Stimulated activated CD4-positive, alpha-beta T cell treated with anti-CD3 and anti-CD28 coated beads, TNF-alpha, amount 100 ng/mL, for 4 hours (primary cell): ENCODE measurements at regions not wholly inside any gene's neighbourhood (a gene's known extent, or its start where the extent isn't known, plus 50 kb on each side); places are given as distances from the start of the nearest gene placed in this dataset.
"Not testable (repeated sequence)": the region's sequence is repeated elsewhere in the genome, so short reads cannot be mapped to it uniquely, and the experiment has no call there.

Experiments used
- DNase-seq, 3 experiments: peaks; one replicate each; pipeline ENCODE4 v3.0.0-alpha.2; 2020; ENCODE audit warnings: low read depth in 3 of 3

DNA sequence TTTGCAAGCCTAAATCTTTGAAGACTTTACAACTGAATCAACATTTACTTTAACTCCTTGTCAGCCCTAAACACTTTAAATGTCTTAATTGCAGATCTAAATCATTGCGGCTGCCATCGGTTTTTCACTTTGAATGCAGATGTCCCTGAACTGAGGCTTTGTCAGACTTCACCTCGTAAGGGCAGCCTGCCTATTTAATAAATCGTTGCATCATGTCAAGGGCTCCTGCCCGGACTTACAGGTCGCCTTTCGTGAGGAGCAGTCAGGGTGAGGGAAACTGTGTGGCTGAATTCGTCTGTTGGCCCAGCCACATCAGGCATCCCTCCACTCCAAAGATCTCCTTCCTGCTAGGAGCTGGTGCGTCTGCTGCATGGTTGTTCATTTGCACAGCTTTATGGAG, 368.2 kb upstream of the NPVF start:
- DNase-seq: no peak

DNA sequence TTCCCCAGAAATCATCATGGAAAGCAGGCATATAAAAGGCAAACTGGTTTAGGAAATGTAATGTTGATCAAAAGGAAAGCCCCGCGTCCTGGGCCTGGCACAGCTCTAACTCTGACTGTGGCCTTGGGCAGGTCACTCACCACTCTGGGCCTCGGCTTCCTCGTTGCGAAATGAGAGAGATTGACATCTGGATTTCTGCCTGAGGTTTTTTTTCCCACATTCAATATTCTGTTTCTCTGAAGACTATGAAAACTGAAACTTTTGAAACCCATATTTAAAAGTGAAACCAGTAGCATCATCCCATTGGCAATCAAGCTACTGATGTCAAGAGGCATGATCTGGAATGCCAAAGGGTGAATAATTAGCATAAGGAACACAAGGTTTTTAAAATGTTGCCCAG, 369.7 kb upstream of the NPVF start:
- no peak for DNase-seq

- no peak for DNase-seq
Observed at GRCh38 chr7:25598765-25599164, 370.5 kb upstream of the NPVF start.

- no peak for DNase-seq
Observed at GRCh38 chr7:25600262-25600920, 372.1 kb upstream of the NPVF start.

DNA sequence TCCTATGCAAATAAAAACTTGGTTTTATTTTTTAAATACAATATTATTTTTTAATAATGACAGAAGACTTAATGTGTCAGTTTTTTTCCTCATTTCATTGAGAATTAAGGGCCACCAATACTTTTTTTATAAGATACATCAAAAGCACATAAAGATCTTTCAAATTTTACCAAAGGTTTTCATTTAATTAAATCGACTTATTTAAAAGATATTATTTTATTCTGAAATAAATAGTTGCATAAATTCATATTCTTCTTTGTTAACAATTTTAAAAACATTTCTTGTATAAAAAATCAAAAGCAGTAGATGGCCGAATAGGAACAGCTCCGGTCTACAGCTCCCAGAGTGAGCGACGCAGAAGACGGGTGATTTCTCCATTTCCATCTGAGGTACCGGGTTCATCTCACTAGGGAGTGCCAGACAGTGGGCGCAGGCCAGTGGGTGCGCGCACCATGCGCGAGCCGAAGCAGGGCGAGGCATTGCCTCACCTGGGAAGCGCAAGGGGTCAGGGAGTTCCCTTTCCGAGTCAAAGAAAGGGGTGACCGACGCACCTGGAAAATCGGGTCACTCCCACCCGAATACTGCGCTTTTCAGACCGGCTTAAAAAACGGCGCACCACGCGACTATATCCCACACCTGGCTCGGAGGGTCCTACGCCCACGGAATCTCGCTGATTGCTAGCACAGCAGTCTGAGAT, 374.6 kb upstream of the NPVF start:
- DNase-seq: not testable (repeated sequence)

DNA sequence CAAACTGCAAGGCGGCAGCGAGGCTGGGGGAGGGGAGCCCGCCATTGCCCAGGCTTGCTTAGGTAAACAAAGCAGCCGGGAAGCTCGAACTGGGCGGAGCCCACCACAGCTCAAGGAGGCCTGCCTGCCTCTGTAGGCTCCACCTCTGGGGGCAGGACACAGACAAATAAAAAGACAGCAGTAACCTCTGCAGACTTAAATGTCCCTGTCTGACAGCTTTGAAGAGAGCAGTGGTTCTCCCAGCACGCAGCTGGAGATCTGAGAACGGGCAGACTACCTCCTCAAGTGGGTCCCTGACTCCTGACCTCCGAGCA, 375.1 kb upstream of the NPVF start:
- not testable (repeated sequence) for DNase-seq

GRCh38 chr7:25611196-25611595, 382.9 kb upstream of the NPVF start:
- DNase-seq: no peak

DNA sequence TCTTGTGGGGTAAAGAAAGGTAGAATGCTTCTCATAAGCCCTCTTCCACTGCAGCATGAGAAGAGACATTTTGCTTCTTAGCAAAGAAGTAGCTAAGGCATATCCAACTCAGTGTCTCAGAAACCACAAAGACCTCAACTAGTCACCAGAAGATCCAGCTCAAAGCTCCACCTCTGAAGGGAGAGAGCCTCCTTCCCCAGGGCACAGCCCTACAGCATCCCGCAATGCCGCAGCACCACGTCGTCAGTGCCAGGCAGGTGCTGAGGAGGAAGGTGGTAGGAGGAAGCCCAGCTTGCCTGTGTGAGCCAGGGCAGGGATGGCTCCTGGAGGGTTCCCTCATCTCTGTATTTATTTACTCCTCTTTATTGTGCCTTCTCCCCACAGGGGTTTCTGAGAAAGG, 385.6 kb upstream of the NPVF start:
- no peak for DNase-seq

DNA sequence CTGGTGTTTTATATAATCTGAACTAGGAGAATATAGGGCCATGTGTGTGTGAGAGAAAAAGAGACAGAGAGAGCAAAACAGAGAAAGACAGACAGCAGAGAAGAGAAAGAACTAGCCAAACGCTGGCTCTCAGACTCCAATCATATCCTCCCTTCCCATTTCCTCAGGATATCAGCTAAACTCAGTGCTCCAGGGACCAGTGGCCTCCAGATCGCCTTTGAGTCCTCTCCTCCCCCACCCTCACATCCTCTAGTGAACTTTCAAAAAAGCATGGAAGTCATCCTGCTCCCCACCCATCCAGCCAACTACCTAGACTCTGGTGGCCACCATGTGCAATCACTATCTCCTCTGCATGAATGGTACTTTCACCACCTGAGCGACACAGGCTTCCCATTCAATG, 386.1 kb upstream of the NPVF start:
- DNase-seq: no peak

GRCh38 chr7:25615003-25615402, 386.7 kb upstream of the NPVF start:
- no peak for DNase-seq

DNA sequence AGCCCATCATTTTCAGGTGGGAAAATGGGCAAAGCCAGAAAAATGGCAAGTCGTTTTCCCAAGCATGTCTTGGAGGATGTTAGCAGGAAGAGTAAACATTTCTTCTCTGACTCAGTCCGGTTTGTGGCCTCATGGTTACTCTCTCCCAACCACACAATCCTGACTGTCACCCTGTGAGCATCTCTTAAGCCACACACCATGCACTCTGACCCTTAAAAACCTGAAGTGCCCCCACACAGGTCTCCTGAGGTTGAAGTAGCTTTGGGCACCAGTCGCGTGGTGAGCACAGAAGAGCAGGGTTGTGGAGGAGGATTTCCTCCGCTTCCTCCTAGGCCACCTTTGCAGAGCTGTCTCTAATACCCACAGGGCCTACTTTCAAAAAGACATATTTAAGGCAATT, 387.3 kb upstream of the NPVF start:
- DNase-seq: no peak

- no peak for DNase-seq
Observed at GRCh38 chr7:25617214-25617613, 388.9 kb upstream of the NPVF start.

DNA sequence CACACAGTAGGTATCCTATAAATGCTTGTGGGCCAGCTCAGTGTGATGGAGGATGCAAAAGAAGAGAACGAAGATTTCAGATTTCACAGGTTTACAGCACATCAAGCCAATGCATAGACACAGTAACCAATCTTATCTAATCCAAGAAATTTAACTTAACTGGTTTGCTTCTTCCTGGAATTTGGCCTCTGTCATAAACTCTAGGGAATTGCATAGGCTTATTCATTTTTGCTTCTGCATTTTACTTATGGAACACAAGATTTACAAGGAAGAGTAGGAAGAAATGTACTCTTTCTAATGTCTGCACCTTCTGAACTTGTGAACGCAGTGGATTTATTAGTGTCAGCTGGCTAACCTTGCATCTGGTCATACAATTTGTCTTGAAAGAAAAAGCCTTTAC, 389.4 kb upstream of the NPVF start:
- no peak for DNase-seq

GRCh38 chr7:25619381-25619780, 391.1 kb upstream of the NPVF start:
- no peak for DNase-seq

DNA sequence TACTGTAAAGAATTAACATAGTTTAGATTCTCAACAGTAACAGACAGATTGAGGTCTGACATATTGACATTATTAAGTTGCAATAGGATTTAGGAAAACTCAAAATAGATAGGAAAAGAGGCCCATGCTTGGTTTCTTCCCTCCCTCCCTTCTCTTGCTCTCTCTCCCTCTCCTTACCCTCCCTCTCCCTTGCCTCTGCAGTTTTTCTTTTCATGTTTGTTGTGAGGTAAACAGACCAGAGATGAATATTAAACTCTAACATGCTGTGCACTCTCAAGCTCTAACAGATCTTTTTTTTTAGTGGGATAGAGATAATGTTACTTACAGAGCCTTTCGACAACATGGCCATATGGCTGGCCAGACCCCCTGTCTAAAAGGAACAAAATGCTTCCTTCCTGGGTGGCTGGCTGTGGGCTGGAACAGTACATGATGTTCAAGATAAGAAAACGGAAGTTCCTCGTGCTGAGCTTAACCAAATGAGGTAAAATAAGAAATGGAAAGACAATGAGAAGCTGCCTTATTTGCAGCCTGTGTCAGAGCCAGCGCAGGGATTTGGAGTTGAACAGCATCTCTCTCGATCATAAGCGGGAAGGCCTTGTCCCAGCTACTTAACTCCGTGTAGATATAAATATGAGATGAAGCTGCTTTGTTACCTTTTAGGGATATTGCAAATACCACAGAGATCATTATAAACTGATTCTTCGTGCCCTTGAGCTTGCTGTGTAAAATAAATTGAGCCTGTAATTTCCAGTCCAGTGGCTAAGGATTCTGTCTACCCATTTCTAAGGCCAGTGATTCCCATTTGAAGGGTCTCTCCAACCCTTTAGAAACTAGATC, 391.9 kb upstream of the NPVF start:
- DNase-seq: no peak

GRCh38 chr7:25621993-25622392, 393.7 kb upstream of the NPVF start:
- DNase-seq: no peak

GRCh38 chr7:25622695-25623094, 394.4 kb upstream of the NPVF start:
- DNase-seq: no peak

- no peak for DNase-seq
Observed at GRCh38 chr7:25624051-25624450, 395.8 kb upstream of the NPVF start.

DNA sequence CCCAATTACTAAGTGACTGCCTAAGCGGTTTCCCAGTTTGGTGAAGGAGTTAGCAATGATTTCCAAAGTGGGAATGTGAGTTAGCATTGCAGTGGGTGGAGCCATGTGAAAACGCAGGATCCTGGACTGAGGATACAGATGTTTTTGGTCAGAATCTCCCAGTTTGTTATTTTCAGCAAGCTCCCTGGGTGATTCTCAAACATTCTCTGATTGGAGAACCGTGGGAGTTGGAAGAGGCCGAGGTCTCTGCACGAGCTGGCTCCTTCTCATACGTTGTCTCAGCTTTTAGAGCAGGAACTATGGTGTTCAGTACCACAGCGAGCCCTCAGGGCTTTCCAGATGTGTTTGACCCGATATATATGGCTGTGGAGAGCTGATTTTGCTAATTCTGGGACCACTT, 396.5 kb upstream of the NPVF start:
- DNase-seq: no peak

- DNase-seq: no peak
Observed at GRCh38 chr7:25625306-25625992, 397.2 kb upstream of the NPVF start.

DNA sequence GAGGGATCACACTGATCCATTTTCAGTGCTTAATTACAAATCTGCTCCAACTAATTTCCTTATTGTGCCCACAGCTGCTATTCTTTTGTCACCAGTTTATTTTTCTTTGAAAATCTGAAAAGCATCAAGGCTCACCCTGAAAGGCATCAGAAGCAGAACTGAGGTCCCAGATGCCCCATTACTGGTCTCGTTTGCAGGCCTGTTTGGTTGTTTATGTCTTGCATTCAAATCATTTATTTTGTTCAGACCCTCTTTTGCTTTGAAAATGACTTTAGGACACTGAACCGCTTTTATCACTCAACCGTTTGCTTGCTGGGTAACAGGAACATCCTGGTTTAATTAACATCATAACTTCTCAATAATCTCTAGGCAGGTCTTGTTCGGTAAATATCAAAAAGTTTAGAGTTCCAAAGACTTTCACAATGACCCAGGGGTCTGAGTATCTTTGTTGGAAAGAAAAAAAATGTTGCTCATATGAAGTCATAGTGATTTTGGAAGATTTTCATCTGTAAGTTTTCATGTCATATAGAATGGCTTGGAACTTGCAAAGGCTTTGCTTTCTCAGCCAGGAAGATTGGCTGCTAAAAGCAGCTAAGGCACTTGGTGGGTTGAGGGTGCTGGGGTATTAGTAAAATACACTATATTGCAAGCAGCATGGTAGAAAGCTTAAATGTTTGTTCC, 398.3 kb upstream of the NPVF start:
- DNase-seq: no peak

DNA sequence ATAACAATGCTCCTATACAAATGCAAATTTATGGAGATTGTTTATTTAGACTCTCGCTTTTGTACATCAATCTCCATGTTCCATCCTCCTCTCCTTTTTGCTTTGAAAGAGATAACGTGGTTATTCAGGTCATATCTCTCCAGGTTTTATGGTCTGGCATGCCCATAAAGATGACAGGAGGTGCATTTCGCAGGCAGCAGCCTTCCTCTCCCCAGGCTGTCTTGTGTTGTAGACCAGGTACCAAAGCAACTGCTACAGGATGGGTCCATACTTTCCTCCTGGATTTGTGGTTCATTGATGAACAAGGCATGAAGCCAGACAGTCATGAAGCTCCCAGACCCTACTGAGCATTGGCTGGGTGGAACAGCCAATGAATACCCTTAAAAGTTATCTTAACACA, 400.2 kb upstream of the NPVF start:
- DNase-seq: no peak
